Smooth muscle cell (in vitro differentiated cells): ENCODE measurements at regions not wholly inside any gene's neighbourhood (a gene's known extent, or its start where the extent isn't known, plus 50 kb on each side); places are given as distances from the start of the nearest gene placed in this dataset.

Experiments
- DNase-seq: peaks from one replicate; lab custom pipeline; 2025; ENCODE audit not compliant: unreplicated experiment; lab: John Stamatoyannopoulos, UW
- H2AFZ ChIP-seq: fragments of 200-600 bp; sonication (generic); 2 replicates; pipeline ENCODE4 v1.6.0; 2016; ENCODE audit warnings: antibody characterized with exemption, low read depth, mild to moderate bottlenecking
- H3F3A ChIP-seq: fragments of 200-600 bp; sonication (generic); 2 replicates; pipeline ENCODE4 v1.6.0; 2017; ENCODE audit warnings: antibody characterized with exemption, low read depth
- H3K27ac ChIP-seq: fragments of 200-600 bp; sonication (generic); 2 replicates; pipeline ENCODE4 v1.5.1; 2016; ENCODE audit warnings: low read depth, mild to moderate bottlenecking
- H3K27me3 ChIP-seq: fragments of 200-600 bp; sonication (generic); 2 replicates; pipeline ENCODE4 v1.6.1; 2016; ENCODE audit warnings: low read depth, mild to moderate bottlenecking
- H3K36me3 ChIP-seq: fragments of 200-600 bp; sonication (generic); 2 replicates; pipeline ENCODE4 v1.5.1; 2016; ENCODE audit warnings: low read depth
- H3K4me1 ChIP-seq: fragments of 200-600 bp; sonication (generic); 2 replicates; pipeline ENCODE4 v1.5.1; 2016; ENCODE audit warnings: low read depth
- H3K4me2 ChIP-seq: fragments of 200-600 bp; sonication (generic); 2 replicates; pipeline ENCODE4 v1.6.0; 2016; ENCODE audit warnings: mild to moderate bottlenecking
- H3K4me3 ChIP-seq: fragments of 200-600 bp; sonication (generic); 2 replicates; pipeline ENCODE4 v1.5.1; 2016; ENCODE audit warnings: mild to moderate bottlenecking
- H3K79me2 ChIP-seq: fragments of 200-600 bp; sonication (generic); 2 replicates; pipeline ENCODE4 v1.6.0; 2016; ENCODE audit warnings: low read depth, mild to moderate bottlenecking
- H3K9ac ChIP-seq: fragments of 200-600 bp; sonication (generic); 2 replicates; pipeline ENCODE4 v1.6.0; 2016; ENCODE audit warnings: low read depth
- H3K9me3 ChIP-seq: fragments of 200-600 bp; sonication (generic); replicated peaks from 2 replicates; pipeline ENCODE4 v1.5.1; 2016; ENCODE audit warnings: low read depth
- H4K20me1 ChIP-seq: fragments of 200-600 bp; sonication (generic); 2 replicates; pipeline ENCODE4 v1.6.0; 2016; ENCODE audit warnings: low read depth
- WGBS: methylation state at CpG from one replicate; pipeline ENCODE4 v1.1.7; 2016; ENCODE audit warnings: low lambda C conversion rate; 5-methylcytosine and 5-hydroxymethylcytosine counted together
- TF ChIP-seq, protein P1 (sequence below): fragments of 200-600 bp; sonication (generic); IDR thresholded peaks from 2 replicates; pipeline ENCODE4 v1.5.1; 2017; ENCODE audit warnings: borderline replicate concordance, mild to moderate bottlenecking, antibody characterized with exemption; ENCODE audit not compliant: insufficient read depth, poor library complexity, severe bottlenecking

DNA sequence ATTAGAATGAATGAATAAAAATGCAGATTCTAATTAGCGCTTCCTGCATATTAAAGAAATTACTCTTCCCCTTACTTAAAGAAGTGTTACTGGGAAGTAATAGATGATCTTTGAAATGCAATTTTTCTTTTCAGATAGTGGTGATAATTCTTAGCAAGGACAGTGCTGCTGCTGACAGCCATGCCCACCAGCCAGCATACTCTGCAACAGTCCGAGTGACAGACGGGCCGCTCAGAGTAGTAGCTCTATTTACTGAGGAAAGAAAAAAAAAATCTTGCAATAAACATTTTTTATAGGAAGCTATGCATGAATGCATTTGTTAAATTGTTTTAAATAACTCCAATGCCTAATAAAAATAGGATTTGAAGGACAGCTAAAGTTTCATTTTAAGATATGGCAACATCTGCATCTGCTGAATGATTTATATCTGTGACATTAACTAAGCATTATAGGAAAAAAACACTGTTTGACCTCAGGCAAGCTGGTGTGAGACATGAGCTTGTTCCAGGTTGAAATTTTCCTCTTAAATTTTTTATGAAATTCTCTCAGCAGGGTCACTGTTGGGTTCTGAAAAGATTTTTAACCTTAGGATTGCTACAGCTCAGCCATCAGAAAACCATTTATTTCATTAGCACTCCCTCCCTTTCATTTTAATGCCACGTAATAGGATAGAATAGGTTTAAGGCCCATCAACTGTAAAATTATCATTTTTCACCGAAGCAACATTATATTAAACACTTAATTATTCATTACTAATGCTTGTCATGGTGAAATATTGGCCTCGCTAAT lies 393.8 kb downstream of the DCDC2C start:
- Histone ChIP-seq H3K27me3 (no peaks in the 10 kb centered on the region), H3K27ac (no peak overlapping the region), H3K36me3 (no peaks in the 10 kb centered on the region), H3K9ac (no peak overlapping the region), H3K9me3 (no peaks in the 10 kb centered on the region), H2AFZ (no peak overlapping the region), H3K4me3 (no peak overlapping the region), H3K4me1 (no peaks in the 10 kb centered on the region), H3K79me2 (no peaks in the 10 kb centered on the region), H3F3A (no peaks in the 10 kb centered on the region), H4K20me1 (no peaks in the 10 kb centered on the region), H3K4me2 (no peak overlapping the region)
- TF ChIP-seq, protein P1, sequence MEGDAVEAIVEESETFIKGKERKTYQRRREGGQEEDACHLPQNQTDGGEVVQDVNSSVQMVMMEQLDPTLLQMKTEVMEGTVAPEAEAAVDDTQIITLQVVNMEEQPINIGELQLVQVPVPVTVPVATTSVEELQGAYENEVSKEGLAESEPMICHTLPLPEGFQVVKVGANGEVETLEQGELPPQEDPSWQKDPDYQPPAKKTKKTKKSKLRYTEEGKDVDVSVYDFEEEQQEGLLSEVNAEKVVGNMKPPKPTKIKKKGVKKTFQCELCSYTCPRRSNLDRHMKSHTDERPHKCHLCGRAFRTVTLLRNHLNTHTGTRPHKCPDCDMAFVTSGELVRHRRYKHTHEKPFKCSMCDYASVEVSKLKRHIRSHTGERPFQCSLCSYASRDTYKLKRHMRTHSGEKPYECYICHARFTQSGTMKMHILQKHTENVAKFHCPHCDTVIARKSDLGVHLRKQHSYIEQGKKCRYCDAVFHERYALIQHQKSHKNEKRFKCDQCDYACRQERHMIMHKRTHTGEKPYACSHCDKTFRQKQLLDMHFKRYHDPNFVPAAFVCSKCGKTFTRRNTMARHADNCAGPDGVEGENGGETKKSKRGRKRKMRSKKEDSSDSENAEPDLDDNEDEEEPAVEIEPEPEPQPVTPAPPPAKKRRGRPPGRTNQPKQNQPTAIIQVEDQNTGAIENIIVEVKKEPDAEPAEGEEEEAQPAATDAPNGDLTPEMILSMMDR, result no peak
- DNase-seq, result no peak
- whole genome bisulfite sequencing, result 89% methylated on average over 7 of the region's 7 CpGs

DNA sequence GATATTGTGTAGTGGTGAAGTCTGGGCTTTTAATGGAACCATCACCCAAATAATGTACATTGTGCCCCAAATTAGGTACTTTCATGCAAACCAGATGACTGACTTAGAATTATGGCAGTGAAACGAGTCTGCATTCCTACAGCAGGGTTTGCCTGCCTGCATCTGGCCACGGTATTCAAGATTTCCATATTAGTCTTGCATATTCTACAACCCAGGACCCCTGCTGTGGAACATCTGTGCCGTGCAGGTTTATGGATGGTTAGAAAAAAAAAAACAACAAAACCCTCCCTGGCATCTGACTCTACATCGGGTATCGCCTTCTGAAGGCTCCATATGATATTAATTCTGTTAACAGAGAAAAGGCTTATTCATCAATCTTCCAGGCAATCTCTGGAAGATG lies 394.8 kb downstream of the DCDC2C start:
- Histone ChIP-seq H3F3A (no peaks in the 10 kb centered on the region), H3K9ac (no peak overlapping the region), H3K79me2 (no peaks in the 10 kb centered on the region), H3K9me3 (no peaks in the 10 kb centered on the region), H4K20me1 (no peaks in the 10 kb centered on the region), H3K36me3 (no peaks in the 10 kb centered on the region), H3K4me3 (no peak overlapping the region), H2AFZ (no peak overlapping the region), H3K4me1 (no peaks in the 10 kb centered on the region), H3K27ac (no peak overlapping the region), H3K27me3 (no peaks in the 10 kb centered on the region), H3K4me2 (no peak overlapping the region)
- TF ChIP-seq, protein P1, result no peak
- 80% methylated on average over 5 of the region's 5 CpGs for WGBS
- DNase-seq, result no peak

DNA sequence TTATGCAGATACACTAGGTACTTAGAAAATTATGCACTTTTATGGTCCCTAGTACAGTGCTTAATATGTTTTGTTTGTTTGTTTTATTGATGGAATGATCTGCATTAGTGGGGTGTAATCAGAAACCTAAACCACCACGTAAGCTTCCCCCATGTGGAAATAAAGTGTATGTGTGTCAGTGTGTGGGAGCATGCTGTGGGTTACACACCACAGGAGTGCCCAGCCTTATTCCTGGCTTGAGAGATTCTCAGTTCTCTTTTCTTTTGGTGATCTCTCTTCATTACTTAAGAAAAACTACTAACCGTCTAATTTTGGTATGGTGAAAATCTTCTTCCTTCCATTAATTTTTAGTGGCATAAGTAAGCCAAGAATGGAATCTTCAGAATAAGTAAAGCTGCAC lies 398.6 kb downstream of the DCDC2C start:
- H4K20me1 ChIP-seq, result no peaks in the 10 kb centered on the region
- H2AFZ ChIP-seq, result no peak overlapping the region
- no peaks in the 10 kb centered on the region for H3K4me1 ChIP-seq
- TF ChIP-seq, protein P1, result no peak
- no peak overlapping the region for H3K4me2 ChIP-seq
- H3F3A ChIP-seq, result no peaks in the 10 kb centered on the region
- H3K4me3 ChIP-seq, result no peak overlapping the region
- no peak overlapping the region for H3K9ac ChIP-seq
- WGBS, result 78% methylated on average over 2 of the region's 2 CpGs
- no peaks in the 10 kb centered on the region for H3K27me3 ChIP-seq
- H3K79me2 ChIP-seq, result no peaks in the 10 kb centered on the region
- no peak for DNase-seq
- H3K27ac ChIP-seq, result no peak overlapping the region
- H3K36me3 ChIP-seq, result no peaks in the 10 kb centered on the region
- H3K9me3 ChIP-seq, result no peaks in the 10 kb centered on the region

DNA sequence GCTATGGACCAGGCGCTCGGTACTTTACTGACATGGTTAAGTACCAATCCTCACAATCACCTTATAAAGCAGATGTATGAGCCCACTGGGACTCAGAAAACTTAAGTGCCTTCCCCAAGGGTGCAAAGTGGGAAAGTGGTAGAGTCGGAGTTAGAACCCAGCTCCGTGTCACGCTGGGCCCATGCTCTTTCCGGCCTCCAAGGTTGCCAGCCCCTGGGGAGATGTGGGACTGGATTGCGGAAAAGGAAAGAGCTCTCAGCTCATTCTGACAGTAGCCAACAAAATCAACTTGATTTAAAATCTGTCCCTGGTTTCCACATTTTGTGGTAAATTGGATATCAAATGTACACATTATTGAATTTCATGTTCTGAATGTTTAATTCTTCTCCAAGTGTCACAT lies 403.8 kb downstream of the DCDC2C start:
- no peaks in the 10 kb centered on the region for H3K27me3 ChIP-seq
- H3K36me3 ChIP-seq, result no peaks in the 10 kb centered on the region
- TF ChIP-seq, protein P1, result no peak
- H2AFZ ChIP-seq, result no peak overlapping the region
- no peak overlapping the region for H3K4me2 ChIP-seq
- H3K9me3 ChIP-seq, result no peaks in the 10 kb centered on the region
- H3K79me2 ChIP-seq, result no peaks in the 10 kb centered on the region
- no peak overlapping the region for H3K27ac ChIP-seq
- no peaks in the 10 kb centered on the region for H3F3A ChIP-seq
- no peaks in the 10 kb centered on the region for H3K4me1 ChIP-seq
- no peak for DNase-seq
- no peaks in the 10 kb centered on the region for H4K20me1 ChIP-seq
- WGBS, result 90% methylated on average over 7 of the region's 7 CpGs
- no peak overlapping the region for H3K9ac ChIP-seq
- no peak overlapping the region for H3K4me3 ChIP-seq
